GM21390 (cell line): ENCODE measurements at regions not wholly inside any gene's neighbourhood (a gene's known extent, or its start where the extent isn't known, plus 50 kb on each side); places are given as distances from the start of the nearest gene placed in this dataset.

Experiments
- ATAC-seq: cut with Tn5 transposase; IDR thresholded peaks from one replicate; pipeline ENCODE4 v1.9.1; 2021; ENCODE audit not compliant: unreplicated experiment

GRCh38 chr6:164337024-164337924 is 922.8 kb downstream of the QKI start:
- no peak for ATAC-seq

GRCh38 chr6:164336455-164336854 is 921.9 kb downstream of the QKI start:
- no peak for ATAC-seq

- no peak for ATAC-seq
Observed at GRCh38 chr6:164331026-164331425, 916.5 kb downstream of the QKI start.

- ATAC-seq = no peak
Observed at GRCh38 chr6:164325168-164325567, 910.6 kb downstream of the QKI start.

GRCh38 chr6:164322533-164322932 is 908.0 kb downstream of the QKI start:
- no peak for ATAC-seq

GRCh38 chr6:164321297-164321696 is 906.8 kb downstream of the QKI start:
- no peak for ATAC-seq

GRCh38 chr6:164315376-164315775 is 900.9 kb downstream of the QKI start:
- no peak for ATAC-seq

GRCh38 chr6:164308339-164308738 is 893.8 kb downstream of the QKI start:
- no peak for ATAC-seq

GRCh38 chr6:164303102-164303964 is 888.8 kb downstream of the QKI start:
- no peak for ATAC-seq

- no peak for ATAC-seq
Observed at GRCh38 chr6:164296411-164296810, 881.9 kb downstream of the QKI start.

GRCh38 chr6:164294047-164294784 is 879.7 kb downstream of the QKI start:
- ATAC-seq = no peak

- ATAC-seq = no peak
Observed at GRCh38 chr6:164291224-164291623, 876.7 kb downstream of the QKI start.

GRCh38 chr6:164290101-164290500 is 875.6 kb downstream of the QKI start:
- ATAC-seq = no peak

- ATAC-seq = no peak
Observed at GRCh38 chr6:164286011-164286410, 871.5 kb downstream of the QKI start.

GRCh38 chr6:164283574-164283973 is 869.1 kb downstream of the QKI start:
- no peak for ATAC-seq

- ATAC-seq = no peak
Observed at GRCh38 chr6:164276211-164276610, 861.7 kb downstream of the QKI start.

GRCh38 chr6:164275773-164276172 is 861.3 kb downstream of the QKI start:
- no peak for ATAC-seq

- no peak for ATAC-seq
Observed at GRCh38 chr6:164274493-164274892, 860.0 kb downstream of the QKI start.

GRCh38 chr6:164273491-164273890 is 859.0 kb downstream of the QKI start:
- ATAC-seq = no peak

- ATAC-seq = no peak
Observed at GRCh38 chr6:164266851-164267250, 852.3 kb downstream of the QKI start.

GRCh38 chr6:164262348-164262747 is 847.8 kb downstream of the QKI start:
- no peak for ATAC-seq
